ENCODE measurements at regions not wholly inside any gene's neighbourhood (a gene's known extent, or its start where the extent isn't known, plus 50 kb on each side); places are given as distances from the start of the nearest gene placed in this dataset.

DNA sequence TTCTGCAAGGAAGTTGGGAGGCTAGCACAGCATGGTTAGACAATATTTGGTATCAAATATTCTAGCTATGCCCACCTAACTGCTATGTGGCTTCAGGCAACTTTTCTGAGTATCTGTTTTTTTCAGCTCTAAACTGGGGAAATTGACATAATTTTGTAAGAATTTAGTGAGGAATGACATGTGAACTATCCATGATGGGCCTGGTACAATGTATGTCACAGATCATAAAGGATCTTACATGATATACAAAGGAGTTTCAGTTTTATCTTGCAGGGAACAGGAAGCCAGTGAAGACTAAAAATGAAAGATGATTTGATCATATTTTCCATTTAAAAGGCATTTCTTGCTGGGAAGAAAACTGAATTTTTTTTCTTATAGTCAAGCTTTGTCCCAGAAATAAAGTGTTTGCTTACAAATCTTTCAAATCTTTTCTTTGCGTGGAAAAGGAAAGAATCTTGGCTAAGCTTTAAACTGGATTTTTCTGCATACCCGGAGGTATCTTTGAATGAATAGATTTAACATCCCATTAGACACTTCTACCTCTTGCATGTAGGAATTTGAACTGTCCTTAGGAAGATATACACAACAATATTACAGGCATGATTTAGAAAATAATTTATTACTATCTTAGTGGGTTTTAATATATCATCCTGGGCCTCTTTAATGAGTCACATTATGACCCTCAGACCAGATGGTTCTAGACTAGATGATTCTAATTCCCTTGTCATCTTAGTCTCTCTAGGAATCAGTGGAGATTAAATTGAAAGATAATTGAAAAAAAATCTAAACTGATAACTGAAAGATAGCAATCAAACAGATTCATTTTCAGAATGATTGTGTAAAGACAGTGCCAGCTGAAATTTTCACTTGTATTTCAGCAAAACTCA is 436.0 kb upstream of the THBS1 start:
- Histone ChIP-seq H3K4me1 (ENCODE audit: control insufficient read depth, insufficient read depth, low read length, poor library complexity, severe bottlenecking) (no peaks in the 10 kb centered on the region), H3K27ac (ENCODE audit: insufficient read depth, low read length, poor library complexity, severe bottlenecking) (no peak overlapping the region), H3K27me3 (ENCODE audit: control insufficient read depth, insufficient read depth, low read length) (no peaks in the 10 kb centered on the region), H3K36me3 (ENCODE audit: control insufficient read depth, insufficient read depth, low read length) (no peaks in the 10 kb centered on the region), H3K9me3 (ENCODE audit: control insufficient read depth in 2 of 2, low read length in 2 of 2) (no peaks in the 10 kb centered on the region), H3K4me3 (ENCODE audit: low read depth, low read length) (no peak overlapping the region)
- peaks cover 0 to 4% (median 0%) of the 10 kb centered on the region in 7 donors for H3K9me3 Mint-ChIP-seq
- no peak overlapping the region for H3K4me3 Mint-ChIP-seq
- ATAC-seq (ENCODE audit: low read depth in 2 of 2) (no peak), DNase-seq (no peak)
- H3K4me1 Mint-ChIP-seq, result no peaks in the 10 kb centered on the region
- H3K36me3 Mint-ChIP-seq, result no peaks in the 10 kb centered on the region
- no peaks in the 10 kb centered on the region for H3K27me3 Mint-ChIP-seq
- no peak overlapping the region for H3K27ac Mint-ChIP-seq

DNA sequence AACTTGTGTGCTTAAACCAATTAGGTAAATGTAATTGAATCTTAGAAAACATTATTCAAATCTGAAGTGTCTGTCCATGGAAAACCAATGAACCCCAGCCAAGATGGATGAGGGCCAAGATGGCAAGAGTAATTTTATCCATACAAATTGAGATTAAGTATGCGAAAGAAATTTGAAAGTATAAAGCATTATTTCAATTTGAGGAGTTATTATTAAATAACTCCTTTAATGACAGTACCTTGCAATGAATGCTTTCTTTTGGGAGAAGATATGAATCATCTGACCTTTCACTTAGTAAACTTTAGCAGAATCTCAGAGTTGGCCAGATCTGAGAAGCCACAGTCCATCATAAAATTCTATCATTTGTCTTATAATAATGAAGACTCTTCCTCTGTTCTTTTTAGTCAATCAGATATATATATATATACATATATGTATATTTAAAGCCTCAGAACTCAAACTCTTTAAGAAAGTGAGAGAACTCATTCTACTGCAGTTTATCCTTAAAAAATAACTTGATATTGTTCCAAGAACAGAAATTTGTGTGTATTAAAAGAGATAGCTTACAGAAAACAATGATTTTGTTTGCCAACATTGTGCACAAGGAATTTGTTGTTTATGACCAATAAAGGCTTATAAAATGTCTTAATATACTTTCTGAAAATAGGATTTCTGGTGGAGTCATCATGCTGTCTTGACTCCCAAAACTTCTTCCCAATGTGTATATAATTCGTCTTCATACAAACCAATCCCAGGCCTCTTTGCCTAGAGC is 434.8 kb upstream of the THBS1 start:
- H3K4me1 Mint-ChIP-seq, result no peaks in the 10 kb centered on the region
- H3K4me3 Mint-ChIP-seq, result no peak overlapping the region

GRCh38 chr15:39149636-39150150 is 431.2 kb upstream of the THBS1 start:
- no peak overlapping the region for H3K27ac ChIP-seq (ENCODE audit: insufficient read depth, low read length, poor library complexity, severe bottlenecking)
- no peaks in the 10 kb centered on the region for H3K4me1 Mint-ChIP-seq
- no peaks in the 10 kb centered on the region for H3K36me3 ChIP-seq (ENCODE audit: control insufficient read depth, insufficient read depth, low read length)
- H3K4me1 ChIP-seq (ENCODE audit: control insufficient read depth, insufficient read depth, low read length, poor library complexity, severe bottlenecking), result no peaks in the 10 kb centered on the region
- H3K27me3 Mint-ChIP-seq, result no peaks in the 10 kb centered on the region
- H3K9me3 ChIP-seq (ENCODE audit: control insufficient read depth in 2 of 2, low read length in 2 of 2), result no peaks in the 10 kb centered on the region
- H3K36me3 Mint-ChIP-seq, result no peaks in the 10 kb centered on the region
- H3K4me3 Mint-ChIP-seq, result no peak overlapping the region
- no peak overlapping the region for H3K27ac Mint-ChIP-seq
- no peak for ATAC-seq (ENCODE audit: low read depth in 2 of 2)
- H3K9me3 Mint-ChIP-seq, result peaks cover 0 to 2% (median 0%) of the 10 kb centered on the region in 7 donors
- no peak overlapping the region for H3K4me3 ChIP-seq (ENCODE audit: low read depth, low read length)
- H3K27me3 ChIP-seq (ENCODE audit: control insufficient read depth, insufficient read depth, low read length), result no peaks in the 10 kb centered on the region
- no peak for DNase-seq

More for the DNA sequence above, 434.8 kb upstream of the THBS1 start:
- H3K36me3 ChIP-seq (ENCODE audit: control insufficient read depth, insufficient read depth, low read length), result no peaks in the 10 kb centered on the region
- H3K4me3 ChIP-seq (ENCODE audit: low read depth, low read length), result no peak overlapping the region
- H3K9me3 ChIP-seq (ENCODE audit: control insufficient read depth in 2 of 2, low read length in 2 of 2), result no peaks in the 10 kb centered on the region
- ATAC-seq (ENCODE audit: low read depth in 2 of 2) (no peak), DNase-seq (no peak)
- no peak overlapping the region for H3K27ac ChIP-seq (ENCODE audit: insufficient read depth, low read length, poor library complexity, severe bottlenecking)
- Mint-ChIP-seq H3K27ac (no peak overlapping the region), H3K36me3 (no peaks in the 10 kb centered on the region), H3K9me3 (peaks cover 0 to 4% (median 0%) of the 10 kb centered on the region in 7 donors), H3K27me3 (no peaks in the 10 kb centered on the region)
- H3K4me1 ChIP-seq (ENCODE audit: control insufficient read depth, insufficient read depth, low read length, poor library complexity, severe bottlenecking), result no peaks in the 10 kb centered on the region
- H3K27me3 ChIP-seq (ENCODE audit: control insufficient read depth, insufficient read depth, low read length), result no peaks in the 10 kb centered on the region

GRCh38 chr15:39151545-39151944 is 429.3 kb upstream of the THBS1 start:
- H3K4me3 Mint-ChIP-seq, result no peak overlapping the region

GRCh38 chr15:39153058-39153714 is 427.7 kb upstream of the THBS1 start:
- H3K9me3 ChIP-seq (ENCODE audit: control insufficient read depth in 2 of 2, low read length in 2 of 2), result no peaks in the 10 kb centered on the region
- H3K4me3 Mint-ChIP-seq, result no peak overlapping the region
- H3K4me1 Mint-ChIP-seq, result no peaks in the 10 kb centered on the region
- peaks cover 0 to 2% (median 0%) of the 10 kb centered on the region in 7 donors for H3K9me3 Mint-ChIP-seq
- peaks cover 5% of the 10 kb centered on the region for H3K27me3 Mint-ChIP-seq
- DNase-seq (no peak), ATAC-seq (ENCODE audit: low read depth in 2 of 2) (no peak)
- H3K27ac ChIP-seq (ENCODE audit: insufficient read depth, low read length, poor library complexity, severe bottlenecking), result no peak overlapping the region
- no peaks in the 10 kb centered on the region for H3K36me3 Mint-ChIP-seq
- no peaks in the 10 kb centered on the region for H3K27me3 ChIP-seq (ENCODE audit: control insufficient read depth, insufficient read depth, low read length)
- H3K4me3 ChIP-seq (ENCODE audit: low read depth, low read length), result no peak overlapping the region
- no peak overlapping the region for H3K27ac Mint-ChIP-seq
- H3K4me1 ChIP-seq (ENCODE audit: control insufficient read depth, insufficient read depth, low read length, poor library complexity, severe bottlenecking), result no peaks in the 10 kb centered on the region
- no peaks in the 10 kb centered on the region for H3K36me3 ChIP-seq (ENCODE audit: control insufficient read depth, insufficient read depth, low read length)

More at GRCh38 chr15:39151545-39151944, 429.3 kb upstream of the THBS1 start:
- no peak for ATAC-seq (ENCODE audit: low read depth in 2 of 2)
- no peaks in the 10 kb centered on the region for H3K36me3 Mint-ChIP-seq
- no peaks in the 10 kb centered on the region for H3K4me1 Mint-ChIP-seq
- H3K27ac ChIP-seq (ENCODE audit: insufficient read depth, low read length, poor library complexity, severe bottlenecking), result no peak overlapping the region
- H3K9me3 Mint-ChIP-seq, result peaks cover 0 to 2% (median 0%) of the 10 kb centered on the region in 7 donors
- no peak overlapping the region for H3K4me3 ChIP-seq (ENCODE audit: low read depth, low read length)
- H3K9me3 ChIP-seq (ENCODE audit: control insufficient read depth in 2 of 2, low read length in 2 of 2), result no peaks in the 10 kb centered on the region
- H3K27me3 Mint-ChIP-seq, result no peaks in the 10 kb centered on the region
- no peak overlapping the region for H3K27ac Mint-ChIP-seq
- no peaks in the 10 kb centered on the region for H3K4me1 ChIP-seq (ENCODE audit: control insufficient read depth, insufficient read depth, low read length, poor library complexity, severe bottlenecking)
- H3K27me3 ChIP-seq (ENCODE audit: control insufficient read depth, insufficient read depth, low read length), result no peaks in the 10 kb centered on the region
- no peak for DNase-seq
- H3K36me3 ChIP-seq (ENCODE audit: control insufficient read depth, insufficient read depth, low read length), result no peaks in the 10 kb centered on the region

DNA sequence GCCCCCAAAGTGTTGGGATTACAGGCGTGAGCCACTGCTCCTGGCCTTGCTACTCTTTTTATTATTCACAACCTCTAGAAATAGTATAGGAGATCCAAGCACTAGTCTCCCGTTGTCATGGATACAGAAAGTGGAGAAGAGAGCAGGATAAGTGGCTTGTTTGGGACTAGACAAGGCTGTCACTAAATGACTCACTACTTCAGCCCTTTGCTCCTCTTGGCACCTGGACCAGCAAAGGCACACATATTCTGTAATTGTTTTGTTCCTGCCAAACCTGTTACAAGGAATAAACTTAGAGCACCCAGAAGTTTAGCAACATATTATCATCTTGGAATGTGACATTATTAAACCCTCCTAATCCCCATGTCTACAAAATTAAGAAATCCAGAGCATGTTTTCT is 427.2 kb upstream of the THBS1 start:
- Histone ChIP-seq H3K27me3 (ENCODE audit: control insufficient read depth, insufficient read depth, low read length) (no peaks in the 10 kb centered on the region), H3K36me3 (ENCODE audit: control insufficient read depth, insufficient read depth, low read length) (no peaks in the 10 kb centered on the region), H3K27ac (ENCODE audit: insufficient read depth, low read length, poor library complexity, severe bottlenecking) (no peak overlapping the region), H3K9me3 (ENCODE audit: control insufficient read depth in 2 of 2, low read length in 2 of 2) (no peaks in the 10 kb centered on the region), H3K4me3 (ENCODE audit: low read depth, low read length) (no peak overlapping the region), H3K4me1 (ENCODE audit: control insufficient read depth, insufficient read depth, low read length, poor library complexity, severe bottlenecking) (no peaks in the 10 kb centered on the region)
- Mint-ChIP-seq H3K27me3 (peaks cover 8% of the 10 kb centered on the region), H3K27ac (no peak overlapping the region), H3K4me1 (no peaks in the 10 kb centered on the region), H3K36me3 (no peaks in the 10 kb centered on the region), H3K4me3 (no peak overlapping the region), H3K9me3 (peaks cover 0 to 2% (median 0%) of the 10 kb centered on the region in 7 donors)
- no peak for DNase-seq
- no peak for ATAC-seq (ENCODE audit: low read depth in 2 of 2)

GRCh38 chr15:39154227-39154638 is 426.6 kb upstream of the THBS1 start:
- Mint-ChIP-seq H3K27me3 (peaks cover 8% of the 10 kb centered on the region), H3K4me3 (no peak overlapping the region), H3K4me1 (no peaks in the 10 kb centered on the region), H3K9me3 (no peaks in the 10 kb centered on the region), H3K36me3 (no peaks in the 10 kb centered on the region), H3K27ac (no peak overlapping the region)
- no peak for DNase-seq
- H3K4me1 ChIP-seq (ENCODE audit: control insufficient read depth, insufficient read depth, low read length, poor library complexity, severe bottlenecking), result no peaks in the 10 kb centered on the region
- H3K27me3 ChIP-seq (ENCODE audit: control insufficient read depth, insufficient read depth, low read length), result no peaks in the 10 kb centered on the region
- no peak overlapping the region for H3K4me3 ChIP-seq (ENCODE audit: low read depth, low read length)
- no peak overlapping the region for H3K27ac ChIP-seq (ENCODE audit: insufficient read depth, low read length, poor library complexity, severe bottlenecking)
- no peak for ATAC-seq (ENCODE audit: low read depth in 2 of 2)
- no peaks in the 10 kb centered on the region for H3K9me3 ChIP-seq (ENCODE audit: control insufficient read depth in 2 of 2, low read length in 2 of 2)
- no peaks in the 10 kb centered on the region for H3K36me3 ChIP-seq (ENCODE audit: control insufficient read depth, insufficient read depth, low read length)
